ENCODE measurements at regions not wholly inside any gene's neighbourhood (a gene's known extent, or its start where the extent isn't known, plus 50 kb on each side); places are given as distances from the start of the nearest gene placed in this dataset.

GRCh38 chr16:13397126-13397525 lies 495.7 kb downstream of the SHISA9 start:
- no peak for DNase-seq

- DNase-seq, result no peak
Observed at GRCh38 chr16:13401641-13402040, 500.2 kb downstream of the SHISA9 start.

- no peak for DNase-seq
Observed at GRCh38 chr16:13402601-13403000, 501.2 kb downstream of the SHISA9 start.

GRCh38 chr16:13403326-13403725 lies 501.9 kb downstream of the SHISA9 start:
- no peak for DNase-seq

GRCh38 chr16:13414154-13414553 lies 505.8 kb upstream of the ERCC4 start:
- DNase-seq, result no peak

GRCh38 chr16:13419589-13419988 lies 500.4 kb upstream of the ERCC4 start:
- DNase-seq, result no peak

GRCh38 chr16:13421726-13422125 lies 498.2 kb upstream of the ERCC4 start:
- no peak for DNase-seq

GRCh38 chr16:13425836-13426235 lies 494.1 kb upstream of the ERCC4 start:
- no peak for DNase-seq

- DNase-seq, result no peak
Observed at GRCh38 chr16:13426269-13426668, 493.7 kb upstream of the ERCC4 start.

- DNase-seq, result no peak
Observed at GRCh38 chr16:13426736-13427135, 493.2 kb upstream of the ERCC4 start.

GRCh38 chr16:13427943-13428342 lies 492.0 kb upstream of the ERCC4 start:
- DNase-seq, result no peak

- no peak for DNase-seq
Observed at GRCh38 chr16:13429416-13429815, 490.5 kb upstream of the ERCC4 start.

- DNase-seq, result no peak
Observed at GRCh38 chr16:13435415-13435814, 484.5 kb upstream of the ERCC4 start.

- DNase-seq, result no peak
Observed at GRCh38 chr16:13435873-13436474, 484.0 kb upstream of the ERCC4 start.

GRCh38 chr16:13436641-13437412 lies 483.1 kb upstream of the ERCC4 start:
- DNase-seq, result no peak

GRCh38 chr16:13437413-13437795 lies 482.6 kb upstream of the ERCC4 start:
- DNase-seq, result no peak

GRCh38 chr16:13438064-13438463 lies 481.9 kb upstream of the ERCC4 start:
- DNase-seq, result no peak

- DNase-seq, result no peak
Observed at GRCh38 chr16:13439766-13440165, 480.2 kb upstream of the ERCC4 start.

GRCh38 chr16:13441675-13442074 lies 478.3 kb upstream of the ERCC4 start:
- DNase-seq, result no peak

GRCh38 chr16:13448346-13448745 lies 471.6 kb upstream of the ERCC4 start:
- no peak for DNase-seq

GRCh38 chr16:13453325-13453724 lies 466.6 kb upstream of the ERCC4 start:
- DNase-seq, result no peak

- peak in 1 of 2 experiments; percentile 11 for DNase-seq
Observed at GRCh38 chr16:13453938-13454553, 465.9 kb upstream of the ERCC4 start.

GRCh38 chr16:13463619-13464018 lies 456.3 kb upstream of the ERCC4 start:
- DNase-seq, result no peak

- no peak for DNase-seq
Observed at GRCh38 chr16:13471036-13471435, 448.9 kb upstream of the ERCC4 start.
